H9 (cell line): ENCODE measurements at regions not wholly inside any gene's neighbourhood (a gene's known extent, or its start where the extent isn't known, plus 50 kb on each side); places are given as distances from the start of the nearest gene placed in this dataset.

Source experiments
- DNase-seq: peaks from one replicate; pipeline ENCODE4 v3.0.0-alpha.2; 2017
- H2AFZ ChIP-seq: one replicate; pipeline ENCODE4 v1.6.1; 2013; ENCODE audit warnings: mild to moderate bottlenecking, low read length, control low read depth, moderate library complexity
- H2AK5ac ChIP-seq: 2 replicates; pipeline ENCODE4 v1.6.1; 2013; ENCODE audit warnings: low read length, control low read depth, mixed read lengths; ENCODE audit not compliant: insufficient read length
- H2BK120ac ChIP-seq: one replicate; pipeline ENCODE4 v1.6.1; 2013; ENCODE audit warnings: low read depth, mild to moderate bottlenecking, low read length, control low read depth, inconsistent platforms; ENCODE audit not compliant: poor library complexity, severe bottlenecking
- H2BK12ac ChIP-seq: 2 replicates; pipeline ENCODE4 v1.6.1; 2013; ENCODE audit warnings: low read length, control low read depth, mixed read lengths, low read depth; ENCODE audit not compliant: insufficient read length
- H2BK15ac ChIP-seq: 2 replicates; pipeline ENCODE4 v1.6.1; 2013; ENCODE audit warnings: low read depth, low read length, control low read depth
- H2BK20ac ChIP-seq: one replicate; pipeline ENCODE4 v1.6.1; 2013; ENCODE audit warnings: low read depth, mild to moderate bottlenecking, low read length, control low read depth, inconsistent platforms; ENCODE audit not compliant: poor library complexity, severe bottlenecking
- H2BK5ac ChIP-seq: 2 replicates; pipeline ENCODE4 v1.6.1; 2013; ENCODE audit warnings: low read length, control low read depth, mixed read lengths; ENCODE audit not compliant: insufficient read length
- H3K14ac ChIP-seq: 2 replicates; pipeline ENCODE4 v1.6.1; 2013; ENCODE audit warnings: low read length, control low read depth; ENCODE audit not compliant: insufficient read depth
- H3K18ac ChIP-seq: 2 replicates; pipeline ENCODE4 v1.6.1; 2013; ENCODE audit warnings: low read depth, mild to moderate bottlenecking, mixed read lengths, low read length, control low read depth; ENCODE audit not compliant: insufficient read length
- H3K23ac ChIP-seq: 2 replicates; pipeline ENCODE4 v1.6.1; 2013; ENCODE audit warnings: low read length, control low read depth, mixed read lengths, low read depth; ENCODE audit not compliant: insufficient read length
- H3K23me2 ChIP-seq: 2 replicates; pipeline ENCODE4 v1.6.1; 2013; ENCODE audit warnings: low read depth, mild to moderate bottlenecking, mixed read lengths, low read length, control low read depth; ENCODE audit not compliant: insufficient read length, poor library complexity, severe bottlenecking
- H3K27ac ChIP-seq: 2 replicates; pipeline ENCODE4 v1.5.1; 2013; ENCODE audit warnings: low read length, control low read depth, mixed read lengths, low read depth; ENCODE audit not compliant: insufficient read length
- H3K27me3 ChIP-seq: 2 replicates; pipeline ENCODE4 v1.6.1; 2013; ENCODE audit warnings: low read length, control low read depth, inconsistent platforms; ENCODE audit not compliant: insufficient read depth
- H3K4ac ChIP-seq: 2 replicates; pipeline ENCODE4 v1.6.1; 2013; ENCODE audit warnings: low read depth, mild to moderate bottlenecking, control low read depth, inconsistent platforms, low read length, moderate library complexity
- H3K4me1 ChIP-seq: 2 replicates; pipeline ENCODE4 v1.6.1; 2013; ENCODE audit warnings: low read length, control low read depth, inconsistent platforms; ENCODE audit not compliant: insufficient read depth
- H3K4me2 ChIP-seq: 2 replicates; pipeline ENCODE4 v1.6.1; 2013; ENCODE audit warnings: low read length, control low read depth, mixed read lengths; ENCODE audit not compliant: insufficient read length, insufficient read depth
- H3K56ac ChIP-seq: 2 replicates; pipeline ENCODE4 v1.6.1; 2013; ENCODE audit warnings: low read depth, mild to moderate bottlenecking, mixed read lengths, low read length, control low read depth; ENCODE audit not compliant: insufficient read length
- H3K79me1 ChIP-seq: 2 replicates; pipeline ENCODE4 v1.6.1; 2013; ENCODE audit warnings: low read depth, mild to moderate bottlenecking, moderate library complexity, low read length, control low read depth, inconsistent platforms; ENCODE audit not compliant: insufficient read depth, poor library complexity, severe bottlenecking
- H3K79me2 ChIP-seq: 2 replicates; pipeline ENCODE4 v1.6.1; 2013; ENCODE audit warnings: low read length, control low read depth, inconsistent platforms; ENCODE audit not compliant: insufficient read depth
- H3K9ac ChIP-seq: 2 replicates; pipeline ENCODE4 v1.6.1; 2013; ENCODE audit warnings: low read length, control low read depth, mixed read lengths; ENCODE audit not compliant: insufficient read length; ENCODE audit errors: extremely low read depth
- H3K9me3 ChIP-seq: one replicate; pipeline ENCODE4 v1.6.1; 2013; ENCODE audit warnings: low read depth, low read length, inconsistent platforms; ENCODE audit not compliant: control insufficient read depth
- H3T11ph ChIP-seq: one replicate; pipeline ENCODE4 v1.6.1; 2013; ENCODE audit warnings: mild to moderate bottlenecking, low read length, control low read depth, inconsistent platforms
- H4K20me1 ChIP-seq: one replicate; pipeline ENCODE4 v1.6.1; 2013; ENCODE audit not compliant: control insufficient read depth, insufficient read length, insufficient read depth
- H4K5ac ChIP-seq: 2 replicates; pipeline ENCODE4 v1.6.1; 2013; ENCODE audit warnings: low read depth, mild to moderate bottlenecking, mixed read lengths, low read length, control low read depth; ENCODE audit not compliant: insufficient read length
- H4K8ac ChIP-seq: replicated peaks from 2 replicates; pipeline ENCODE4 v1.6.1; 2013; ENCODE audit warnings: low read length, control low read depth, mixed read lengths, low read depth; ENCODE audit not compliant: insufficient read length
- H4K91ac ChIP-seq: 2 replicates; pipeline ENCODE4 v1.6.1; 2013; ENCODE audit warnings: low read depth, mild to moderate bottlenecking, moderate library complexity, mixed read lengths, low read length, control low read depth; ENCODE audit not compliant: insufficient read length
- H3K27ac Mint-ChIP-seq, 3 experiments: 2 replicates in 2 of 3; 3 replicates in 1 of 3; pipeline ENCODE4 v1.8.0; 2020 to 2021; ENCODE audit warnings: mixed read lengths in 3 of 3, mild to moderate bottlenecking in 1 of 3, moderate library complexity in 1 of 3
- H3K27me3 Mint-ChIP-seq: 2 replicates; pipeline ENCODE4 v1.8.0; 2021; ENCODE audit warnings: low read depth, mild to moderate bottlenecking, moderate library complexity, mixed read lengths
- H3K36me3 Mint-ChIP-seq, 3 experiments: 2 replicates in 2 of 3; 3 replicates in 1 of 3; pipeline ENCODE4 v1.8.0; 2020 to 2021; ENCODE audit warnings: low read depth in 3 of 3, mixed read lengths in 3 of 3; ENCODE audit not compliant: insufficient read depth in 1 of 3
- H3K4me1 Mint-ChIP-seq, 2 experiments: 2 replicates each; pipeline ENCODE4 v1.8.0; 2020; ENCODE audit warnings: mixed read lengths in 2 of 2
- H3K4me3 Mint-ChIP-seq, 2 experiments: 2 replicates in 1 of 2; 3 replicates in 1 of 2; pipeline ENCODE4 v1.8.0; 2020 to 2021; ENCODE audit warnings: mild to moderate bottlenecking in 2 of 2, mixed read lengths in 2 of 2, moderate library complexity in 1 of 2
- H3K9me3 Mint-ChIP-seq, 2 experiments: 2 replicates in 1 of 2; 3 replicates in 1 of 2; pipeline ENCODE4 v1.8.0; 2020; ENCODE audit warnings: mild to moderate bottlenecking in 2 of 2, mixed read lengths in 2 of 2, moderate library complexity in 1 of 2
- TF ChIP-seq, protein P1 (sequence below): fragments of 200-600 bp; sonication (generic); conservative IDR thresholded peaks from 3 replicates; pipeline ENCODE4 v1.8.0; 2021; ENCODE audit warnings: antibody characterized with exemption, mild to moderate bottlenecking

- H2AK5ac ChIP-seq: no peak overlapping the region
- Mint-ChIP-seq H3K27me3 (no peaks in the 10 kb centered on the region), H3K36me3 (no peaks in the 10 kb centered on the region; a peak in 1 of 7 replicates), H3K4me3 (no peak overlapping the region), H3K4me1 (peaks cover 14% of the 10 kb centered on the region in 2 experiments), H3K27ac (peak overlapping the region; percentile 9 to 77 (median 46); a peak in 4 of 7 replicates), H3K9me3 (peaks cover 0 to 2% of the 10 kb centered on the region in 2 experiments; a peak in 2 of 5 replicates)
- H4K20me1 ChIP-seq: no peaks in the 10 kb centered on the region
- H3K27me3 ChIP-seq: no peaks in the 10 kb centered on the region
- TF ChIP-seq, protein P1, sequence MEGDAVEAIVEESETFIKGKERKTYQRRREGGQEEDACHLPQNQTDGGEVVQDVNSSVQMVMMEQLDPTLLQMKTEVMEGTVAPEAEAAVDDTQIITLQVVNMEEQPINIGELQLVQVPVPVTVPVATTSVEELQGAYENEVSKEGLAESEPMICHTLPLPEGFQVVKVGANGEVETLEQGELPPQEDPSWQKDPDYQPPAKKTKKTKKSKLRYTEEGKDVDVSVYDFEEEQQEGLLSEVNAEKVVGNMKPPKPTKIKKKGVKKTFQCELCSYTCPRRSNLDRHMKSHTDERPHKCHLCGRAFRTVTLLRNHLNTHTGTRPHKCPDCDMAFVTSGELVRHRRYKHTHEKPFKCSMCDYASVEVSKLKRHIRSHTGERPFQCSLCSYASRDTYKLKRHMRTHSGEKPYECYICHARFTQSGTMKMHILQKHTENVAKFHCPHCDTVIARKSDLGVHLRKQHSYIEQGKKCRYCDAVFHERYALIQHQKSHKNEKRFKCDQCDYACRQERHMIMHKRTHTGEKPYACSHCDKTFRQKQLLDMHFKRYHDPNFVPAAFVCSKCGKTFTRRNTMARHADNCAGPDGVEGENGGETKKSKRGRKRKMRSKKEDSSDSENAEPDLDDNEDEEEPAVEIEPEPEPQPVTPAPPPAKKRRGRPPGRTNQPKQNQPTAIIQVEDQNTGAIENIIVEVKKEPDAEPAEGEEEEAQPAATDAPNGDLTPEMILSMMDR: no peak
- H3K4ac ChIP-seq: no peak overlapping the region
- no peak overlapping the region for H3K56ac ChIP-seq
- H4K5ac ChIP-seq: no peak overlapping the region
- no peak overlapping the region for H3K9ac ChIP-seq
- no peak overlapping the region for H3K27ac ChIP-seq
- no peak overlapping the region for H4K8ac ChIP-seq
- H3K23ac ChIP-seq: no peak overlapping the region
- H3K23me2 ChIP-seq: no peaks in the 10 kb centered on the region
- no peak overlapping the region for H4K91ac ChIP-seq
- H3K9me3 ChIP-seq: no peaks in the 10 kb centered on the region
- no peak overlapping the region for H2BK15ac ChIP-seq
- H2AFZ ChIP-seq: no peak overlapping the region
- no peaks in the 10 kb centered on the region for H3K79me2 ChIP-seq
- H2BK5ac ChIP-seq: no peak overlapping the region
- H2BK12ac ChIP-seq: no peak overlapping the region
- H2BK20ac ChIP-seq: no peak overlapping the region
- H3K14ac ChIP-seq: no peak overlapping the region
- H3K79me1 ChIP-seq: no peaks in the 10 kb centered on the region
- no peak overlapping the region for H3K18ac ChIP-seq
- H3K4me1 ChIP-seq: no peaks in the 10 kb centered on the region
- no peak overlapping the region for H2BK120ac ChIP-seq
- H3K4me2 ChIP-seq: no peak overlapping the region
- H3T11ph ChIP-seq: no peak overlapping the region
- no peak for DNase-seq
Measured at GRCh38 chr6:103367212-103367611, 1492.5 kb downstream of the HACE1 start.
